ENCODE measurements at regions not wholly inside any gene's neighbourhood (a gene's known extent, or its start where the extent isn't known, plus 50 kb on each side); places are given as distances from the start of the nearest gene placed in this dataset.

- TF ChIP-seq BCLAF1 (IDR thresholded peaks at IDR 0.05) (no peak), ZNF622 (IDR thresholded peaks at IDR 0.05) (no peak)
Measured at GRCh38 chr1:98467122-98467521, 194.4 kb upstream of the SNX7 start (continued).

DNA sequence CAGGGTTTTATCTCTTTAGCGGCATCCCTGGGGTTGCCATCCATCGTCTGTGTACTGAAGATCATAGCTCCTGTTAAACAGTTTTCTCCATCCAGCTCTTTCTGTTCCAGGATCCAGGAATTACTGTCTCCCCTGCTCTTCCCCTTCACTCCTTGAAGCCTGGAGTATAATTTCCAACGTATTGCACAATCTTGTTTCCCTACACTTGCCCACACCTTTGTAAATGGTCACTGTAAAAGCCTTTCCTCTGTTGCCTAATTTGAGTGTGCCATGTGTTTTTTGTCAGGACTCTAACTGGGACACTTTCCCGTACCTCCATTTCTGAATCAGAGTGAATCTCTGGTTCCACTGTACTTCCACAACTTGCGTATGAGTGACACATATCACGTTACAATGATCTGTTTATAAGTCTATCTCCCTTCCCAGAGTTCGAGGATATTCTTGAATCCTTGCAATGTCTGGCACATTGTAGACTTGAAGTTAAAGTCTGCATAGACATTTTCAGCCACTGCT is 199.6 kb upstream of the SNX7 start:
- SMC1A ChIA-PET (ENCODE audit: uncharacterized antibody, unreplicated experiment), result no interaction called here
- no TSS peak for BruUV-seq (replicated peaks)
- RAD21 ChIA-PET (ENCODE audit: unreplicated experiment), result no interaction called here
- in situ Hi-C loops (cut with MboI) (no loop called here), intact Hi-C loops (cut with micrococcal nuclease; ENCODE audit: unreplicated experiment) (loop anchor here (10.0 kb wide), 1 partner anchor 637 kb away; no protein-coding TSS in a partner anchor)
- no peak overlapping the region for H3K4me2 ChIP-seq (ENCODE audit: control insufficient read depth, insufficient read depth)
- H3K9me3 ChIP-seq (replicated peaks; ENCODE audit: control insufficient read depth, insufficient read depth, low read length), result no peaks in the 10 kb centered on the region
- no peaks in the 10 kb centered on the region for H3K4me1 ChIP-seq (ENCODE audit: control insufficient read depth, insufficient read depth, low read length)
- no peak overlapping the region for H3K27ac ChIP-seq (ENCODE audit: control insufficient read depth, insufficient read depth)
- 18% methylated on average over 7 of the region's 7 CpGs for WGBS (ENCODE audit: insufficient coverage, insufficient replicate concordance, low lambda C conversion rate, missing lambda C conversion rate)
- ATAC-seq (no peak), DNase-seq (ENCODE audit: low read depth, low spot score) (no peak), FAIRE-seq (no peak)
- H3K36me3 ChIP-seq (ENCODE audit: control insufficient read depth in 2 of 2, insufficient read depth in 2 of 2, low read length in 1 of 2), result no peaks in the 10 kb centered on the region
- H3K4me3 ChIP-seq, result no peak overlapping the region
- no peaks in the 10 kb centered on the region; the same call in 1 of the 2 replicates for H4K20me1 ChIP-seq (ENCODE audit: control insufficient read depth, insufficient read depth)
- POLR2A ChIA-PET, result no interaction called here
- CTCF ChIA-PET, result no interaction called here
- H3K9ac ChIP-seq (ENCODE audit: control insufficient read depth, insufficient read depth, low read length), result no peak overlapping the region
- H3K79me2 ChIP-seq (ENCODE audit: control insufficient read depth, insufficient read depth, low read length), result no peaks in the 10 kb centered on the region
- no peak overlapping the region for H2AFZ ChIP-seq (ENCODE audit: control insufficient read depth, low read depth, low read length)
- H3K27me3 ChIP-seq (replicated peaks in 1 of 2; ENCODE audit: control insufficient read depth in 2 of 2, insufficient read depth in 2 of 2, low read length in 1 of 2), result no peaks in the 10 kb centered on the region
- TF ChIP-seq MEF2B (IDR thresholded peaks at IDR 0.05; ENCODE audit: partially characterized antibody, poor library complexity, severe bottlenecking) (no peak), IKZF2 (IDR thresholded peaks at IDR 0.05) (no peak), HDAC6 (IDR thresholded peaks at IDR 0.05; ENCODE audit: unreplicated experiment) (no peak), ZNF622 (IDR thresholded peaks at IDR 0.05) (no peak), NBN (IDR thresholded peaks at IDR 0.05) (no peak), ZBED1 (IDR thresholded peaks at IDR 0.05; ENCODE audit: borderline replicate concordance) (no peak), NRF1 (conservative IDR thresholded peaks at IDR 0.05; ENCODE audit: low read depth, low read length) (no peak), EZH2 (IDR thresholded peaks at IDR 0.05; ENCODE audit: borderline replicate concordance, control insufficient read depth, low read depth, low read length) (no peak)
- TF ChIP-seq, protein P1, sequence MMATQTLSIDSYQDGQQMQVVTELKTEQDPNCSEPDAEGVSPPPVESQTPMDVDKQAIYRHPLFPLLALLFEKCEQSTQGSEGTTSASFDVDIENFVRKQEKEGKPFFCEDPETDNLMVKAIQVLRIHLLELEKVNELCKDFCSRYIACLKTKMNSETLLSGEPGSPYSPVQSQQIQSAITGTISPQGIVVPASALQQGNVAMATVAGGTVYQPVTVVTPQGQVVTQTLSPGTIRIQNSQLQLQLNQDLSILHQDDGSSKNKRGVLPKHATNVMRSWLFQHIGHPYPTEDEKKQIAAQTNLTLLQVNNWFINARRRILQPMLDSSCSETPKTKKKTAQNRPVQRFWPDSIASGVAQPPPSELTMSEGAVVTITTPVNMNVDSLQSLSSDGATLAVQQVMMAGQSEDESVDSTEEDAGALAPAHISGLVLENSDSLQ (IDR thresholded peaks at IDR 0.05), result no peak
- TF ChIP-seq, protein P2, sequence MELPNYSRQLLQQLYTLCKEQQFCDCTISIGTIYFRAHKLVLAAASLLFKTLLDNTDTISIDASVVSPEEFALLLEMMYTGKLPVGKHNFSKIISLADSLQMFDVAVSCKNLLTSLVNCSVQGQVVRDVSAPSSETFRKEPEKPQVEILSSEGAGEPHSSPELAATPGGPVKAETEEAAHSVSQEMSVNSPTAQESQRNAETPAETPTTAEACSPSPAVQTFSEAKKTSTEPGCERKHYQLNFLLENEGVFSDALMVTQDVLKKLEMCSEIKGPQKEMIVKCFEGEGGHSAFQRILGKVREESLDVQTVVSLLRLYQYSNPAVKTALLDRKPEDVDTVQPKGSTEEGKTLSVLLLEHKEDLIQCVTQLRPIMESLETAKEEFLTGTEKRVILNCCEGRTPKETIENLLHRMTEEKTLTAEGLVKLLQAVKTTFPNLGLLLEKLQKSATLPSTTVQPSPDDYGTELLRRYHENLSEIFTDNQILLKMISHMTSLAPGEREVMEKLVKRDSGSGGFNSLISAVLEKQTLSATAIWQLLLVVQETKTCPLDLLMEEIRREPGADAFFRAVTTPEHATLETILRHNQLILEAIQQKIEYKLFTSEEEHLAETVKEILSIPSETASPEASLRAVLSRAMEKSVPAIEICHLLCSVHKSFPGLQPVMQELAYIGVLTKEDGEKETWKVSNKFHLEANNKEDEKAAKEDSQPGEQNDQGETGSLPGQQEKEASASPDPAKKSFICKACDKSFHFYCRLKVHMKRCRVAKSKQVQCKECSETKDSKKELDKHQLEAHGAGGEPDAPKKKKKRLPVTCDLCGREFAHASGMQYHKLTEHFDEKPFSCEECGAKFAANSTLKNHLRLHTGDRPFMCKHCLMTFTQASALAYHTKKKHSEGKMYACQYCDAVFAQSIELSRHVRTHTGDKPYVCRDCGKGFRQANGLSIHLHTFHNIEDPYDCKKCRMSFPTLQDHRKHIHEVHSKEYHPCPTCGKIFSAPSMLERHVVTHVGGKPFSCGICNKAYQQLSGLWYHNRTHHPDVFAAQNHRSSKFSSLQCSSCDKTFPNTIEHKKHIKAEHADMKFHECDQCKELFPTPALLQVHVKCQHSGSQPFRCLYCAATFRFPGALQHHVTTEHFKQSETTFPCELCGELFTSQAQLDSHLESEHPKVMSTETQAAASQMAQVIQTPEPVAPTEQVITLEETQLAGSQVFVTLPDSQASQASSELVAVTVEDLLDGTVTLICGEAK (IDR thresholded peaks at IDR 0.05; ENCODE audit: borderline replicate concordance), result no peak

Data from GM12878 (cell line).